ENCODE measurements at regions not wholly inside any gene's neighbourhood (a gene's known extent, or its start where the extent isn't known, plus 50 kb on each side); places are given as distances from the start of the nearest gene placed in this dataset.

- no peak for DNase-seq
Measured at GRCh38 chr2:139819273-139819796, 1039.1 kb upstream of the NXPH2 start.

DNA sequence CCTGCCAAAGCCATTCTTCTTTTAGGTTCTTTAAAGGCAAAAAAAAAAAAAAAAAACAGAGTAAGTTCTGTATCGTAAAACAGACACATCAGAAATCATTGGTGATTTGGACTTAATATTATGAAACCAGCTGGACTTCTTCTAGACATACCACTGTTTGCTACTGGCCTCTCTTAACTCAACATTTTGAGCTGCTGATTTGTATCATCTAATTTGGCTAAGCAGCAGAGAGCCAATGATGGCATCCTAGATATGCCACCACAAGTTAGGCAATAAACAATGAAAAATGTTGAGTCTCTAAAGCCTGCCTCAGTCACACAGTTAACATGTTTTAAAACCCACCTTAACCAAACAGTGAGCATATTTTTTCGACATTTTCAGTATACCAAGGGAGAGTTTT is 1034.3 kb upstream of the NXPH2 start:
- DNase-seq, result no peak

GRCh38 chr2:139813340-139813739 is 1033.2 kb upstream of the NXPH2 start:
- DNase-seq, result no peak

DNA sequence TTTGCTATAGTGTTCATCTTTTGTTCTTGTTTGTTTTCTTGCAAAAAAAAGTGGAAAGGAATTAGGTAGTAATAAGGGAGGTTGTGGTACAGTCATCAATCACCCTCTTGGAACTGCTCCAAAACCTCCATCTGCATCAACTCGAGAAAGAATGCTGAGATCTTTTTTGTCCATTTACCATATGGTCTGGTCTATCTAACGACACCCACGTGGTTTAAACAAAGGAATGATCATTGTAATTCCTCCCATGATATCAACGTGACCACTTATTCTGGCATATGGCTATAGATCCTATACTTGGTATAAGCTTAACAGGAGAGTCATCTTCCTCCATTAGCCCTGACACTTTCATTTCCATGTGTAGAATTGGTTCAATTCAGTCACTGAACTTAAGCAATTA is 1025.3 kb upstream of the NXPH2 start:
- peak; percentile 39 for DNase-seq

DNA sequence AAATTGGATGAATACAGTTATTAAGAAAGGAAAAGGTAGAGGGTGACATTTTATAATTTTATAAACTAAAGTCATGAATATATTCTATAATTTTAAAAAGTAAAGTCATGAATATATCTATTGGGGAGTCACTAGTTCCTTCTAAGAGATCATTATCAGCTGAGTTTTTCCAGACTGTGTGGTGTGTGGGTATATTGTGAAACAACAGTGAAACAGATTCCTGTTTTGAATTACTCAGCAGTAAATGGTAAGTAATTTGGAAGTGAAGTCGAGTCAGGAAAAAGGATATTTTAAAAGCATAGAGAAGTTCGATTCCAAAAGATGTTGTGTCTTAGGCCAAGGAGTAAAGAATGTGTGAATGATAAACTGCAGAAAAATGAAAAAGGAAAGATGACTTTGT is 1018.2 kb upstream of the NXPH2 start:
- peak; percentile 7 for DNase-seq

- peak; percentile 22 for DNase-seq
Measured at GRCh38 chr2:139790807-139791752, 1010.9 kb upstream of the NXPH2 start.

GRCh38 chr2:139790136-139790535 is 1009.9 kb upstream of the NXPH2 start:
- DNase-seq, result no peak

- DNase-seq, result no peak
Measured at GRCh38 chr2:139778732-139779131, 998.5 kb upstream of the NXPH2 start.

DNA sequence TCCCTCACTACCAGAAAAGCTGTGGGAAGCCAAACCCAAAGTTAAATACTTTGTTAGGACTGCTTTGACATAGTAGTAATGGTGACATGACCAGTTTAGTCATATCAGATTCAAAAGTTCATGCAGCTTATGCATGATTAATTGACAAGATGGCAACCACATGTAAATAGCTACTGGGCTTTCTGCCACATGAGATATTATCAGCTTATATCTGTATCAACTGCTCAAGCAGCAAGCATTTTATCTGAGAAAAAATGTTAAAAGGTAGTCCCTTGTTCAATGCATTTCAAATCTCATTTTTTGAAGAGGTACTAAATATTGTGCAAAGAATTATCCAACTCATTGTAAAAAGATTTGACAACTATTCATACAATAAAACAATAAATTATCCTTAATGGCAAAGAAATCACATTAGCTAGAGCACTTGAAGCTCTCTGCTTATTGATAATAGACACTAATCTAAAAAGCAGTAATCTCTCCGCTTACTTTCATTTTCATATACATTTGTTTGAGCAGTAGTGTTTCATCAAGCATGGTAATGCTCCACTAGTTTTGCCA is 993.6 kb upstream of the NXPH2 start:
- DNase-seq, result no peak

DNA sequence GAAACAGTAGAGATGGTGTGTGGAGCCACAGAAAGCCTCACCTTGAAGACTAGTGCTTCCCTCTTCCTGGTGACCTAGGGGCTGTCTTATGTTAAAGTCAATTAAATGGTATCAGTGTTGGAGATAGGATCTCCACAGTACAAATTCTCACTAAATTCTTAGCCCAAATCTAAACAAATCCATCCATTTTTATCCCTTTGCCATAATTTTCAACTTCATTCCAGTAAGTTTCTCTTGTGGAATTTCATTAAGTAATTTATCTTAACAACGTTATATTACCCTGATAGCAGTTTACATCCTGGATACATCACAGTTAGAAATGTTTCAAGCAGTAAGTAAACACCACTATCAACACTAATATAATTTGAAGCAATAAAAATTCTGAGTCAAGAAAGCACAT is 989.4 kb upstream of the NXPH2 start:
- DNase-seq, result no peak

GRCh38 chr2:139763705-139764104 is 983.5 kb upstream of the NXPH2 start:
- no peak for DNase-seq

GRCh38 chr2:139759000-139759505 is 978.9 kb upstream of the NXPH2 start:
- no peak for DNase-seq

GRCh38 chr2:139746901-139747300 is 966.7 kb upstream of the NXPH2 start:
- DNase-seq, result no peak

- no peak for DNase-seq
Measured at GRCh38 chr2:139744273-139744672, 964.1 kb upstream of the NXPH2 start.

- DNase-seq, result no peak
Measured at GRCh38 chr2:139742216-139743172, 962.3 kb upstream of the NXPH2 start.

DNA sequence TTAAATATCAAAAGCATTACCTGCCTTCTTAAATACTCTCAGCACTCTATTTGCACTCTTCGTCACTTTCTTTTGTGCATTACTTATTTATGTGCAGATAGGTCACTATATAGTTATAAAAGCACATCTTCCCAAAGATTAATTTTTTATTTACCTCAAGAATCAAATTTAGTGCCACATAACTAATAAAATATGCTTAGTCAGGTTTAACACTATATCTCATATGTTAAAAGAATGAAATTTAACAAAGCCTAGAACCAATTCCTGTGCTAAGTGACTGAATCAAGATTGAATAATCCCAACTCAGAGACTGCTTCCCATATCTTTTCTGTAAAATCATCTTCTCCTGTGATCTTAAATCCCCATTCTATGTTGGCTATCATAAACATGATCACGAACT is 957.5 kb upstream of the NXPH2 start:
- DNase-seq, result no peak

GRCh38 chr2:139730197-139730596 is 950.0 kb upstream of the NXPH2 start:
- DNase-seq, result no peak

- DNase-seq, result no peak
Measured at GRCh38 chr2:139721411-139721995, 941.3 kb upstream of the NXPH2 start.

GRCh38 chr2:139720056-139720455 is 939.9 kb upstream of the NXPH2 start:
- no peak for DNase-seq

GRCh38 chr2:139704606-139705005 is 924.4 kb upstream of the NXPH2 start:
- DNase-seq, result no peak

DNA sequence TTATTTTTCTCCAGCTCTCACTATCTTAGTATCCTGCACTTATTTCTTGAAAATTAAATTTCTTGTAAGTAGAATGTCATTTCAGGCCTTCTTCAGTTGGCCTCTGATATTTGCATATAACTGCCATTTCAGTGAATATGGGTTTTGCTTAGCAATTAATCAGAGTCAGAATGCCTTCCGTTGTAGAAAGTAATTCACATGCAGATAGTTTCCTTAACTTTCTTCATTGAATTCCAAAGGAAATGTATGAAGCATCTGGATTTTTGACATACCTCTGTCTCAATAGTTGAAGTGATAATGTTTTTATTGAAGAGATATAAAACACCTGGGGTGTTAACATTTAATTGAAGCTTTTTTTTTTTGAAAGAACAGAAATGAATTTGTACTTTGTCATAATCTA is 914.1 kb upstream of the NXPH2 start:
- no peak for DNase-seq

- DNase-seq, result no peak
Measured at GRCh38 chr2:139686205-139686604, 906.0 kb upstream of the NXPH2 start.
